NOMO-1 (cell line): ENCODE measurements at regions not wholly inside any gene's neighbourhood (a gene's known extent, or its start where the extent isn't known, plus 50 kb on each side); places are given as distances from the start of the nearest gene placed in this dataset.

Experiments
- DNase-seq, 2 experiments: peaks; one replicate each; lab custom pipeline; 2025; ENCODE audit not compliant: unreplicated experiment in 2 of 2; lab: John Stamatoyannopoulos, UW

- no peak for DNase-seq
These were observed 117.9 kb upstream of the CFAP20DC start for GRCh38 chr3:59167756-59168155.

GRCh38 chr3:59163953-59164352, 114.1 kb upstream of the CFAP20DC start:
- DNase-seq = no peak

GRCh38 chr3:59161048-59161447, 111.2 kb upstream of the CFAP20DC start:
- no peak for DNase-seq

GRCh38 chr3:59160133-59160746, 110.4 kb upstream of the CFAP20DC start:
- DNase-seq = no peak

GRCh38 chr3:59153648-59154047, 103.8 kb upstream of the CFAP20DC start:
- DNase-seq = no peak

- no peak for DNase-seq
These were observed 103.1 kb upstream of the CFAP20DC start for GRCh38 chr3:59152943-59153342.

- DNase-seq = no peak
These were observed 100.2 kb upstream of the CFAP20DC start for GRCh38 chr3:59150039-59150438.

GRCh38 chr3:59149166-59149565, 99.3 kb upstream of the CFAP20DC start:
- DNase-seq = no peak

GRCh38 chr3:59143447-59143846, 93.6 kb upstream of the CFAP20DC start:
- no peak for DNase-seq

GRCh38 chr3:59142556-59142955, 92.7 kb upstream of the CFAP20DC start:
- no peak for DNase-seq

GRCh38 chr3:59138966-59139365, 89.1 kb upstream of the CFAP20DC start:
- DNase-seq = no peak

GRCh38 chr3:59137415-59137814, 87.6 kb upstream of the CFAP20DC start:
- DNase-seq = no peak

- no peak for DNase-seq
These were observed 86.3 kb upstream of the CFAP20DC start for GRCh38 chr3:59136081-59136480.

- DNase-seq = no peak
These were observed 85.3 kb upstream of the CFAP20DC start for GRCh38 chr3:59135096-59135495.

GRCh38 chr3:59133311-59133710, 83.5 kb upstream of the CFAP20DC start:
- DNase-seq = peak in 1 of 2 experiments; percentile 19

- DNase-seq = no peak
These were observed 81.4 kb upstream of the CFAP20DC start for GRCh38 chr3:59131016-59131766.

GRCh38 chr3:59128685-59129084, 78.9 kb upstream of the CFAP20DC start:
- DNase-seq = no peak

- DNase-seq = no peak
These were observed 77.2 kb upstream of the CFAP20DC start for GRCh38 chr3:59127071-59127470.

GRCh38 chr3:59126446-59126845, 76.6 kb upstream of the CFAP20DC start:
- DNase-seq = no peak

- no peak for DNase-seq
These were observed 71.7 kb upstream of the CFAP20DC start for GRCh38 chr3:59121346-59122144.

GRCh38 chr3:59118928-59119327, 69.1 kb upstream of the CFAP20DC start:
- DNase-seq = no peak

GRCh38 chr3:59117396-59117795, 67.6 kb upstream of the CFAP20DC start:
- no peak for DNase-seq
